Spinal cord (tissue), 9 donors: ENCODE measurements at regions not wholly inside any gene's neighbourhood (a gene's known extent, or its start where the extent isn't known, plus 50 kb on each side); places are given as distances from the start of the nearest gene placed in this dataset.

Source experiments
- DNase-seq, 6 donors: peaks; one replicate each; pipeline versions ENCODE4 v3.0.0 to v3.0.0-alpha.2; 2013 to 2015; ENCODE audit warnings: low spot score in 6 of 6, low read depth in 4 of 6
- H3K27ac ChIP-seq: one replicate; pipeline ENCODE4 v1.5.1; 2013; ENCODE audit warnings: low read depth, low read length, control low read depth
- H3K27me3 ChIP-seq: one replicate; pipeline ENCODE4 v1.6.1; 2013; ENCODE audit warnings: low read length; ENCODE audit not compliant: control insufficient read depth, insufficient read depth
- H3K36me3 ChIP-seq: one replicate; pipeline ENCODE4 v1.6.1; 2013; ENCODE audit warnings: low read length; ENCODE audit not compliant: control insufficient read depth, insufficient read depth
- H3K4me1 ChIP-seq: one replicate; pipeline ENCODE4 v1.6.1; 2013; ENCODE audit warnings: low read length; ENCODE audit not compliant: control insufficient read depth, insufficient read depth
- H3K4me3 ChIP-seq: one replicate; pipeline ENCODE4 v1.5.1; 2013; ENCODE audit warnings: low read depth, low read length, control low read depth
- H3K9me3 ChIP-seq: one replicate; pipeline ENCODE4 v1.6.1; 2013; ENCODE audit warnings: low read length; ENCODE audit not compliant: control insufficient read depth, insufficient read depth
- WGBS: methylation state at CpG from one replicate; pipeline ENCODE4 v1.1.5; 2013; ENCODE audit warnings: missing lambda C conversion rate; ENCODE audit not compliant: insufficient coverage; 5-methylcytosine and 5-hydroxymethylcytosine counted together
- donor health status: healthy.

GRCh38 chr1:177442584-177442983 lies 271.8 kb downstream of the BRINP2 start:
- Histone ChIP-seq H3K27me3 (no peaks in the 10 kb centered on the region), H3K27ac (no peak overlapping the region), H3K4me3 (no peak overlapping the region), H3K9me3 (no peaks in the 10 kb centered on the region), H3K36me3 (no peaks in the 10 kb centered on the region), H3K4me1 (no peaks in the 10 kb centered on the region)
- WGBS = no CpG with 5 or more reads among the region's 6 CpGs
- no peak for DNase-seq

- Histone ChIP-seq H3K27me3 (no peaks in the 10 kb centered on the region), H3K36me3 (no peaks in the 10 kb centered on the region), H3K9me3 (no peaks in the 10 kb centered on the region), H3K4me1 (no peaks in the 10 kb centered on the region), H3K27ac (no peak overlapping the region), H3K4me3 (no peak overlapping the region)
- DNase-seq = no peak
- WGBS = no CpG with 5 or more reads among the region's 1 CpG
These were observed 270.5 kb downstream of the BRINP2 start for GRCh38 chr1:177441281-177441680.

GRCh38 chr1:177440821-177441220 lies 270.1 kb downstream of the BRINP2 start:
- Histone ChIP-seq H3K4me1 (no peaks in the 10 kb centered on the region), H3K9me3 (no peaks in the 10 kb centered on the region), H3K36me3 (no peaks in the 10 kb centered on the region), H3K4me3 (no peak overlapping the region), H3K27ac (no peak overlapping the region), H3K27me3 (no peaks in the 10 kb centered on the region)
- no CpG with 5 or more reads among the region's 4 CpGs for WGBS
- DNase-seq = no peak

GRCh38 chr1:177439301-177439700 lies 268.5 kb downstream of the BRINP2 start:
- H3K27ac ChIP-seq = no peak overlapping the region
- no peaks in the 10 kb centered on the region for H3K27me3 ChIP-seq
- no peak overlapping the region for H3K4me3 ChIP-seq
- H3K9me3 ChIP-seq = no peaks in the 10 kb centered on the region
- H3K4me1 ChIP-seq = no peaks in the 10 kb centered on the region
- H3K36me3 ChIP-seq = no peaks in the 10 kb centered on the region
- no peak for DNase-seq

- no peaks in the 10 kb centered on the region for H3K27me3 ChIP-seq
- H3K4me3 ChIP-seq = no peak overlapping the region
- no peaks in the 10 kb centered on the region for H3K9me3 ChIP-seq
- H3K4me1 ChIP-seq = no peaks in the 10 kb centered on the region
- no peak for DNase-seq
- WGBS = no CpG with 5 or more reads among the region's 1 CpG
- no peak overlapping the region for H3K27ac ChIP-seq
- H3K36me3 ChIP-seq = no peaks in the 10 kb centered on the region
These were observed 264.6 kb downstream of the BRINP2 start for GRCh38 chr1:177435364-177435763.

- Histone ChIP-seq H3K4me1 (no peaks in the 10 kb centered on the region), H3K9me3 (no peaks in the 10 kb centered on the region), H3K27ac (no peak overlapping the region), H3K4me3 (no peak overlapping the region), H3K27me3 (no peaks in the 10 kb centered on the region), H3K36me3 (no peaks in the 10 kb centered on the region)
- WGBS = 100% methylated on average over 1 of the region's 1 CpG
- DNase-seq = no peak
These were observed 262.1 kb downstream of the BRINP2 start for GRCh38 chr1:177432897-177433296.

GRCh38 chr1:177431123-177431522 lies 260.4 kb downstream of the BRINP2 start:
- WGBS = 100% methylated on average over 1 of the region's 1 CpG
- Histone ChIP-seq H3K4me1 (no peaks in the 10 kb centered on the region), H3K9me3 (no peaks in the 10 kb centered on the region), H3K27me3 (no peaks in the 10 kb centered on the region), H3K36me3 (no peaks in the 10 kb centered on the region), H3K27ac (no peak overlapping the region), H3K4me3 (no peak overlapping the region)
- no peak for DNase-seq

GRCh38 chr1:177429234-177429633 lies 258.5 kb downstream of the BRINP2 start:
- Histone ChIP-seq H3K27me3 (no peaks in the 10 kb centered on the region), H3K27ac (no peak overlapping the region), H3K4me3 (no peak overlapping the region), H3K36me3 (no peaks in the 10 kb centered on the region), H3K4me1 (no peaks in the 10 kb centered on the region), H3K9me3 (no peaks in the 10 kb centered on the region)
- DNase-seq = no peak
- no CpG with 5 or more reads among the region's 2 CpGs for WGBS

- no peak overlapping the region for H3K4me3 ChIP-seq
- H3K27me3 ChIP-seq = no peaks in the 10 kb centered on the region
- DNase-seq = no peak
- H3K9me3 ChIP-seq = no peaks in the 10 kb centered on the region
- WGBS = no CpG with 5 or more reads among the region's 1 CpG
- H3K4me1 ChIP-seq = no peaks in the 10 kb centered on the region
- no peaks in the 10 kb centered on the region for H3K36me3 ChIP-seq
- no peak overlapping the region for H3K27ac ChIP-seq
These were observed 257.1 kb downstream of the BRINP2 start for GRCh38 chr1:177427811-177428210.

GRCh38 chr1:177426497-177426896 lies 255.7 kb downstream of the BRINP2 start:
- Histone ChIP-seq H3K27me3 (no peaks in the 10 kb centered on the region), H3K36me3 (no peaks in the 10 kb centered on the region), H3K9me3 (no peaks in the 10 kb centered on the region), H3K27ac (no peak overlapping the region), H3K4me3 (no peak overlapping the region), H3K4me1 (no peaks in the 10 kb centered on the region)
- DNase-seq = peak in 1 of 6 donors; percentile 46
- no CpG with 5 or more reads among the region's 1 CpG for WGBS
